Liver (tissue), 3 donors: ENCODE measurements at regions not wholly inside any gene's neighbourhood (a gene's known extent, or its start where the extent isn't known, plus 50 kb on each side); places are given as distances from the start of the nearest gene placed in this dataset.

Experiments
- FOXA1 ChIP-seq: IDR thresholded peaks from 2 replicates; pipeline ENCODE4 v1.6.1; 2016; ENCODE audit warnings: antibody characterized with exemption
- JUND ChIP-seq, 2 donors: IDR thresholded peaks; 2 replicates each; pipeline ENCODE4 v1.6.1; 2016; ENCODE audit warnings: antibody characterized with exemption in 2 of 2
- NR2F2 ChIP-seq: IDR thresholded peaks from 2 replicates; pipeline ENCODE4 v1.6.1; 2016; ENCODE audit warnings: antibody characterized with exemption
- RXRA ChIP-seq, 2 donors: IDR thresholded peaks; 2 replicates each; pipeline ENCODE4 v1.6.1; 2017 to 2018; ENCODE audit warnings: antibody characterized with exemption in 2 of 2, mild to moderate bottlenecking in 1 of 2
- TAF1 ChIP-seq: conservative IDR thresholded peaks from 2 replicates; pipeline ENCODE4 v1.6.1; 2016; ENCODE audit warnings: antibody characterized with exemption, mild to moderate bottlenecking
- YY1 ChIP-seq: IDR thresholded peaks from 2 replicates; pipeline ENCODE4 v1.6.1; 2016; ENCODE audit warnings: antibody characterized with exemption, mild to moderate bottlenecking
- TF ChIP-seq, protein P1 (sequence below): fragments of 150-350 bp; IDR thresholded peaks from 2 replicates; pipeline ENCODE4 v1.5.1; 2017; ENCODE audit warnings: improper control_type of control experiment, low read depth, low read length; ENCODE audit not compliant: missing input control
- TF ChIP-seq, protein P2 (sequence below): IDR thresholded peaks from 2 replicates; pipeline ENCODE4 v1.6.1; 2016; ENCODE audit warnings: antibody characterized with exemption
- TF ChIP-seq, protein P3 (sequence below): IDR thresholded peaks from 2 replicates; pipeline ENCODE4 v1.6.1; 2016; ENCODE audit warnings: antibody characterized with exemption
- TF ChIP-seq, protein P4 (sequence below): IDR thresholded peaks from 2 replicates; pipeline ENCODE4 v1.6.1; 2016; ENCODE audit warnings: antibody characterized with exemption
- donor health status: healthy.
- donor health status: healthy.

DNA sequence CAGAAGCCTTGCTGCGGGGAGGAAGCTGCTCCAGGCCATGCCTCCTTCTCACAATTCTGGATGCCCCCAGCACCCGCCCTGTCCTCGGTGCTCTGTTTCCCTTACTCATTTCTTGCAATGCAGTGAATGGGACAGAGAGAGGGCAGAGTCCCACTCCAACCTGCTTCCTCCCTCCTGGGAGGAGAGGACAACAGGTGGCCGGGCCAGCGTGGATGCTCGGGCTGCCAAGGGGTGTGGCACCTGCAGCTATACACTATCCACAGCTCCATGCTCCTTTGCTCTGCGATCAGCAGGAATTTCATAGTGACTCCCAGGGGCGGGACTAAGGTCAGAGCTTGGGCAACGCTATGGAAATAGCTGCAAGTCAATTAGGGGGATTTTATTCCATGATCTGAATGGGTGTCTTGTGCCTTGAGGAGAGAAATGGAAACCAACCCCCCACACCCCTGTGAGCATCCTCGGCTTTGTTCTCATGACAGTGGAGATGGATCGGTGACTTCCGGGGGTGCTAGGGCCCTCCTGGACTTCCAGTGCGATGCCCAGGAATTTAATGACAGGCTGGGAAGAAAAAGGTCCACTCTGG lies 192.5 kb downstream of the MYLK4 start:
- TF ChIP-seq RXRA (IDR thresholded peaks at IDR 0.05) (no peak), YY1 (no peak), JUND (IDR thresholded peaks at IDR 0.05) (no peak), FOXA1 (no peak), NR2F2 (no peak), TAF1 (no peak)
- TF ChIP-seq, protein P1, sequence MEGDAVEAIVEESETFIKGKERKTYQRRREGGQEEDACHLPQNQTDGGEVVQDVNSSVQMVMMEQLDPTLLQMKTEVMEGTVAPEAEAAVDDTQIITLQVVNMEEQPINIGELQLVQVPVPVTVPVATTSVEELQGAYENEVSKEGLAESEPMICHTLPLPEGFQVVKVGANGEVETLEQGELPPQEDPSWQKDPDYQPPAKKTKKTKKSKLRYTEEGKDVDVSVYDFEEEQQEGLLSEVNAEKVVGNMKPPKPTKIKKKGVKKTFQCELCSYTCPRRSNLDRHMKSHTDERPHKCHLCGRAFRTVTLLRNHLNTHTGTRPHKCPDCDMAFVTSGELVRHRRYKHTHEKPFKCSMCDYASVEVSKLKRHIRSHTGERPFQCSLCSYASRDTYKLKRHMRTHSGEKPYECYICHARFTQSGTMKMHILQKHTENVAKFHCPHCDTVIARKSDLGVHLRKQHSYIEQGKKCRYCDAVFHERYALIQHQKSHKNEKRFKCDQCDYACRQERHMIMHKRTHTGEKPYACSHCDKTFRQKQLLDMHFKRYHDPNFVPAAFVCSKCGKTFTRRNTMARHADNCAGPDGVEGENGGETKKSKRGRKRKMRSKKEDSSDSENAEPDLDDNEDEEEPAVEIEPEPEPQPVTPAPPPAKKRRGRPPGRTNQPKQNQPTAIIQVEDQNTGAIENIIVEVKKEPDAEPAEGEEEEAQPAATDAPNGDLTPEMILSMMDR = no peak
- TF ChIP-seq, protein P2, sequence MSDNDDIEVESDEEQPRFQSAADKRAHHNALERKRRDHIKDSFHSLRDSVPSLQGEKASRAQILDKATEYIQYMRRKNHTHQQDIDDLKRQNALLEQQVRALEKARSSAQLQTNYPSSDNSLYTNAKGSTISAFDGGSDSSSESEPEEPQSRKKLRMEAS = no peak
- TF ChIP-seq, protein P3, sequence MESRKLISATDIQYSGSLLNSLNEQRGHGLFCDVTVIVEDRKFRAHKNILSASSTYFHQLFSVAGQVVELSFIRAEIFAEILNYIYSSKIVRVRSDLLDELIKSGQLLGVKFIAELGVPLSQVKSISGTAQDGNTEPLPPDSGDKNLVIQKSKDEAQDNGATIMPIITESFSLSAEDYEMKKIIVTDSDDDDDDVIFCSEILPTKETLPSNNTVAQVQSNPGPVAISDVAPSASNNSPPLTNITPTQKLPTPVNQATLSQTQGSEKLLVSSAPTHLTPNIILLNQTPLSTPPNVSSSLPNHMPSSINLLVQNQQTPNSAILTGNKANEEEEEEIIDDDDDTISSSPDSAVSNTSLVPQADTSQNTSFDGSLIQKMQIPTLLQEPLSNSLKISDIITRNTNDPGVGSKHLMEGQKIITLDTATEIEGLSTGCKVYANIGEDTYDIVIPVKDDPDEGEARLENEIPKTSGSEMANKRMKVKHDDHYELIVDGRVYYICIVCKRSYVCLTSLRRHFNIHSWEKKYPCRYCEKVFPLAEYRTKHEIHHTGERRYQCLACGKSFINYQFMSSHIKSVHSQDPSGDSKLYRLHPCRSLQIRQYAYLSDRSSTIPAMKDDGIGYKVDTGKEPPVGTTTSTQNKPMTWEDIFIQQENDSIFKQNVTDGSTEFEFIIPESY = no peak
- TF ChIP-seq, protein P4, sequence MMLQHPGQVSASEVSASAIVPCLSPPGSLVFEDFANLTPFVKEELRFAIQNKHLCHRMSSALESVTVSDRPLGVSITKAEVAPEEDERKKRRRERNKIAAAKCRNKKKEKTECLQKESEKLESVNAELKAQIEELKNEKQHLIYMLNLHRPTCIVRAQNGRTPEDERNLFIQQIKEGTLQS = no peak
